ENCODE measurements at regions not wholly inside any gene's neighbourhood (a gene's known extent, or its start where the extent isn't known, plus 50 kb on each side); places are given as distances from the start of the nearest gene placed in this dataset.

- DNase-seq (ENCODE audit: extremely low read depth, low read depth) = no peak
- no peak for TF ChIP-seq CTCF (IDR thresholded peaks at IDR 0.05; ENCODE audit: low read depth, low read length)
Observed at GRCh38 chr7:15784694-15785030, 98.2 kb upstream of the MEOX2 start.

DNA sequence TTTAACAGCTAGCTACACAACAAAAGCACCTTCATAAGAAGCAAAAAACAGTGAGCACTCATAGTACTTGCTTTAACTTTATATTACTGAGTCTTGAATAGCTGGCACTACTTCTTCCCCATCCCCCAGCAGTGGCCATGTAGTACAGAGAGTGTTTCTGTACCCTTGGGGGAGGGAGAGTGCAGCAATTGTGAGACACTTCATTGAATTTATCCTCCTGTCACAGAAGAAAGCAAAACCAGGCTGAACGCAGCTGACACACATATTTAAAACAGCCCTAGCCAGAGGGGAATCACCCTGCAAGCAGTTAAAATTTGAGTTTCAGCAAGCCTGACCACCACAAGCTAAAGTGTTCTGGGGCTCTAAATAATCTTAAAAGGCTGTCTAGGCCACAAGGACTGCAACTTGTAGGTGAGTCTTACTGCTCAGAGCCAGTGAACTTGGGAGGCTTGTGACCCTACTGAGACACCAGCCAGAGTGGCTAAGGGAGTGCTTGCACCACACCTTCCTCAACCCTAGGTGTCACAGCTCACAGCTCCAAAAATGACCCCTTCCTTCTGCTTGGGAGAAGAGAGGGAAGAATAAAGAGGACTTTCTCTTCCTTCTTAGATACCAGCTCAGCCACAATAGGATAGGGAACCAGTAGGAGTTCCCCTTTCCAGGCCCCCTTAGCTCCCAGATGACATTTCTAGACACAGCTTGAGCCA lies 97.7 kb upstream of the MEOX2 start:
- no peak for DNase-seq (ENCODE audit: extremely low read depth, low read depth)

GRCh38 chr7:15782656-15783055 lies 96.2 kb upstream of the MEOX2 start:
- TF ChIP-seq CTCF (IDR thresholded peaks at IDR 0.05; ENCODE audit: low read depth, low read length) = no peak
- no peak for DNase-seq (ENCODE audit: extremely low read depth, low read depth)

More for the DNA sequence above, 97.7 kb upstream of the MEOX2 start:
- TF ChIP-seq CTCF (IDR thresholded peaks at IDR 0.05; ENCODE audit: low read depth, low read length) = no peak

DNA sequence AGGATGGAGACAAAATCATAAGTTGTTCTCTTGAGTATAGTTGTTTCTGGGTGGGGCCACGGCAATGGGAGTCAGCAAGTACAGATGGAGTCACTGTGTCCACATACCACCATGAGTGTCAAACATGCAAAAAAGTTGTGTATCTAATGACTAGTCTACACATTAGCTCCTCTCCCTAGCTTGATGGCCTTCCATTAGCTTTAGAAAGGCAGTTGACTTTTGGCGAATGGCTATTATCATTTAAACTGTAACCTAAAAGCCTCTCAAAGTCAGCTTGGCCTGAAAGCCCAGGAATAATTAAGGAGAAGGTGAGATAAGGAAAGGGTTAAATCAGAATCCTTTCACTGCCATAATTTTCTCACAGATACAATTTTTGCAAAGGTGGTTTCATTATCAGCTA lies 95.5 kb upstream of the MEOX2 start:
- no peak for DNase-seq (ENCODE audit: extremely low read depth, low read depth)
- TF ChIP-seq CTCF (IDR thresholded peaks at IDR 0.05; ENCODE audit: low read depth, low read length) = no peak

DNA sequence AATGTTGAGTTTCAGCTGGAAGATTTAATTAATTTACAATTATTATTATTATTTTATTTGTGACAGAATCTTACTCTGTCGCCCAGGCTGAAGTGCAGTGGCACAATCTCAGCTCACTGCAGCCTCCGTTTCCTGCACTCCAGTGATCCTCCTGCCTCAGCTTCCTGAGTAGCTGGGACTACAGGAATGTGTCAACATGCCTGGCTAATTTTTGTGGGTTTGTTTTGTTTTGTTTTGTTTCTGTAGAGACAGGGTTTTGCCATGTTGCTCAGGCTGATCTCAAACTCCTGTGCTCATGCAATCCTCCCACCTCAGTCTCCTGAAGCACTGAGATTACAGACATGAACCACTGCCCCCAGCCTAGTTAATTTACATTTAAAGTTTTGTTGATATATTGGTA lies 93.8 kb upstream of the MEOX2 start:
- no peak for TF ChIP-seq CTCF (IDR thresholded peaks at IDR 0.05; ENCODE audit: low read depth, low read length)
- no peak for DNase-seq (ENCODE audit: extremely low read depth, low read depth)

DNA sequence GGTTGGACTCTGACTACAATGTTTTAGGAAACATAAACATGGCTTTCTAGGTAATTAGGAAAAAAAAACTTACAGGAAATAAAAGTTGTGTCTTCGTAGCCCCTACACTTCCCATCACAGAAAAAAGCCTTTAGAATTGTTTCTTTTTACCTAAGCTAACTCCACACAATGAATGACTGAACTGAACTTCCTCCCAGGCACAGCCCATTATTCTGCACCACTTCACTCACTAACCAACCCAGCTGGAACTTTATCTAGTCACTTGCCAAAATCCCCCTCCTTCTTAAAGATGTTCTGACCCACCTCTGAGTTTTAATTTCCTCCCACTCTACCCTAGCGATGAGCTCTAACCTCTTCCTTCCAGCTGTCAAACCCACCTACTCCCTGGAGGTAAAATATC lies 91.7 kb upstream of the MEOX2 start:
- TF ChIP-seq CTCF (IDR thresholded peaks at IDR 0.05; ENCODE audit: low read depth, low read length) = no peak
- no peak for DNase-seq (ENCODE audit: extremely low read depth, low read depth)

DNA sequence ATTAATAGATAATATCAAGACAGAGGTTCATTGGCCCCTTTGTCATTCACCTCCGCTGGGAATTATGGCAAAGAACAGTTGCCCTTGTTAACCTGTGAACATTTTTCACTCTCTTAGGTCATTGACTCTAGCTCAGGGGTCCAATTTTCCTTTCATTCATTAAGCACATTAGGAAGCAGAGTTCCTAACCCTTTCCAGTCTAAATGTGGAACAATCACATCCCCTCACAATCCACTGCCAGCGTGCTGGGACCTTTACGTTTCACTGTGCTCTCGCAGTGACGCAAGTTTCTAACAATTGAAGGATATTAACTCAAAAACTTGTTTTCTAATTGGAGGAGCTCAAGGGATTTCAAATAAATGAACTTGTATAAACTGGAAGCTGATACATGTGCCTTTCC lies 79.3 kb upstream of the MEOX2 start:
- no peak for DNase-seq (ENCODE audit: extremely low read depth, low read depth)
- TF ChIP-seq CTCF (IDR thresholded peaks at IDR 0.05; ENCODE audit: low read depth, low read length) = no peak
